Gastroesophageal sphincter (tissue), 3 donors: ENCODE measurements at regions not wholly inside any gene's neighbourhood (a gene's known extent, or its start where the extent isn't known, plus 50 kb on each side); places are given as distances from the start of the nearest gene placed in this dataset.

Experiments used
- POLR2A ChIP-seq, 2 donors: fragments of 450-650 bp; IDR thresholded peaks; one replicate each; pipeline ENCODE4 v1.6.1; 2017; ENCODE audit warnings: antibody characterized with exemption in 2 of 2, mild to moderate bottlenecking in 2 of 2, moderate library complexity in 1 of 2
- POLR2AphosphoS5 ChIP-seq: sonication (generic); formaldehyde crosslinking; IDR thresholded peaks from one replicate; pipeline ENCODE4 v1.6.1; 2017; ENCODE audit warnings: antibody characterized with exemption
- TF ChIP-seq, protein P1 (sequence below), 4 experiments: fragments of 200-600 bp in 2 of 4; fragments of 450-650 bp in 2 of 4; sonication (generic) in 1 of 4; IDR thresholded peaks; one replicate each; pipeline ENCODE4 v1.5.1; 2017 to 2019; ENCODE audit warnings: antibody characterized with exemption in 4 of 4, mild to moderate bottlenecking in 2 of 4, moderate library complexity in 2 of 4

- TF ChIP-seq, protein P1, sequence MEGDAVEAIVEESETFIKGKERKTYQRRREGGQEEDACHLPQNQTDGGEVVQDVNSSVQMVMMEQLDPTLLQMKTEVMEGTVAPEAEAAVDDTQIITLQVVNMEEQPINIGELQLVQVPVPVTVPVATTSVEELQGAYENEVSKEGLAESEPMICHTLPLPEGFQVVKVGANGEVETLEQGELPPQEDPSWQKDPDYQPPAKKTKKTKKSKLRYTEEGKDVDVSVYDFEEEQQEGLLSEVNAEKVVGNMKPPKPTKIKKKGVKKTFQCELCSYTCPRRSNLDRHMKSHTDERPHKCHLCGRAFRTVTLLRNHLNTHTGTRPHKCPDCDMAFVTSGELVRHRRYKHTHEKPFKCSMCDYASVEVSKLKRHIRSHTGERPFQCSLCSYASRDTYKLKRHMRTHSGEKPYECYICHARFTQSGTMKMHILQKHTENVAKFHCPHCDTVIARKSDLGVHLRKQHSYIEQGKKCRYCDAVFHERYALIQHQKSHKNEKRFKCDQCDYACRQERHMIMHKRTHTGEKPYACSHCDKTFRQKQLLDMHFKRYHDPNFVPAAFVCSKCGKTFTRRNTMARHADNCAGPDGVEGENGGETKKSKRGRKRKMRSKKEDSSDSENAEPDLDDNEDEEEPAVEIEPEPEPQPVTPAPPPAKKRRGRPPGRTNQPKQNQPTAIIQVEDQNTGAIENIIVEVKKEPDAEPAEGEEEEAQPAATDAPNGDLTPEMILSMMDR (IDR thresholded peaks at IDR 0.05) = no peak
- no peak for TF ChIP-seq POLR2AphosphoS5
- no peak for TF ChIP-seq POLR2A (IDR thresholded peaks at IDR 0.05)
Measured at GRCh38 chr15:70422342-70422741, 324.6 kb upstream of the TLE3 start.
